Caco-2 (cell line): ENCODE measurements at regions not wholly inside any gene's neighbourhood (a gene's known extent, or its start where the extent isn't known, plus 50 kb on each side); places are given as distances from the start of the nearest gene placed in this dataset.

Experiments used
- BruUV-seq: library from RNA; stranded (reverse); fragments of 400-500 nt; replicated peaks from 2 replicates; lab custom pipeline; 2021; lab: Mats Ljungman, UMichigan
- CTCF ChIA-PET: fragments of 300-600 bp; sonication (Branson Sonifier 250); formaldehyde crosslinking; loops from one replicate; lab custom pipeline; 2022; ENCODE audit warnings: antibody characterized with exemption; lab: Charles Lee
- POLR2A ChIA-PET: fragments of 300-600 bp; sonication (Branson Sonifier 250); formaldehyde crosslinking; loops from one replicate; lab custom pipeline; 2022; ENCODE audit warnings: antibody characterized with exemption; lab: Charles Lee
- DNase-seq, 2 experiments: peaks; one replicate each; pipeline versions ENCODE4 v3.0.0 to v3.0.0-alpha.2; 2020 to 2022
- H3K27me3 ChIP-seq: replicated peaks from 2 replicates; pipeline ENCODE4 v1.6.0; 2011; ENCODE audit warnings: low read length; ENCODE audit not compliant: control insufficient read depth, insufficient read depth
- H3K36me3 ChIP-seq: 2 replicates; pipeline ENCODE4 v1.5.1; 2011; ENCODE audit warnings: low read length; ENCODE audit not compliant: control insufficient read depth, insufficient read depth
- H3K4me1 ChIP-seq: fragments of 250-450 bp; sonication (Bioruptor Pico); 2 replicates; pipeline ENCODE4 v1.5.1; 2020; ENCODE audit warnings: mild to moderate bottlenecking
- H3K4me3 ChIP-seq: 2 replicates; pipeline ENCODE4 v1.5.1; 2011; ENCODE audit warnings: low read depth, mild to moderate bottlenecking, control low read depth, low read length
- H3K9me3 ChIP-seq: fragments of 250-450 bp; sonication (Bioruptor Pico); 2 replicates; pipeline ENCODE4 v1.5.1; 2020; ENCODE audit warnings: mild to moderate bottlenecking, moderate library complexity
- H3K27ac Mint-ChIP-seq: one replicate; pipeline ENCODE4 v1.8.0; 2022; ENCODE audit warnings: mixed read lengths; ENCODE audit not compliant: unreplicated experiment
- H3K27me3 Mint-ChIP-seq: one replicate; pipeline ENCODE4 v1.8.0; 2022; ENCODE audit warnings: mixed read lengths; ENCODE audit not compliant: insufficient read depth, unreplicated experiment
- H3K36me3 Mint-ChIP-seq: one replicate; pipeline ENCODE4 v1.8.0; 2022; ENCODE audit warnings: mild to moderate bottlenecking, mixed read lengths; ENCODE audit not compliant: insufficient read depth, unreplicated experiment
- H3K4me1 Mint-ChIP-seq: one replicate; pipeline ENCODE4 v1.8.0; 2022; ENCODE audit warnings: low read depth, mixed read lengths; ENCODE audit not compliant: unreplicated experiment
- H3K4me3 Mint-ChIP-seq: one replicate; pipeline ENCODE4 v1.8.0; 2022; ENCODE audit warnings: mild to moderate bottlenecking, moderate library complexity, mixed read lengths; ENCODE audit not compliant: unreplicated experiment
- H3K9me3 Mint-ChIP-seq: one replicate; pipeline ENCODE4 v1.8.0; 2022; ENCODE audit warnings: mixed read lengths; ENCODE audit not compliant: unreplicated experiment
- intact Hi-C: fragments of 100-400 bp; cut with micrococcal nuclease; formaldehyde crosslinking; loops from one replicate; pipeline ENCODE4 v1.10.0; 2022; ENCODE audit not compliant: unreplicated experiment
- TF ChIP-seq, protein P1 (sequence below), 2 experiments: fragments of 200-600 bp in 1 of 2; IDR thresholded peaks; 1 replicate in 1 of 2; 2 replicates in 1 of 2; pipeline versions ENCODE4 v1.5.1 to v1.8.0; 2011 to 2022; ENCODE audit warnings: antibody characterized with exemption in 1 of 2, control low read depth in 1 of 2, inconsistent platforms in 1 of 2, low read depth in 1 of 2, low read length in 1 of 2, mild to moderate bottlenecking in 1 of 2, moderate library complexity in 1 of 2; ENCODE audit not compliant: insufficient read depth in 1 of 2, severe bottlenecking in 1 of 2, unreplicated experiment in 1 of 2

DNA sequence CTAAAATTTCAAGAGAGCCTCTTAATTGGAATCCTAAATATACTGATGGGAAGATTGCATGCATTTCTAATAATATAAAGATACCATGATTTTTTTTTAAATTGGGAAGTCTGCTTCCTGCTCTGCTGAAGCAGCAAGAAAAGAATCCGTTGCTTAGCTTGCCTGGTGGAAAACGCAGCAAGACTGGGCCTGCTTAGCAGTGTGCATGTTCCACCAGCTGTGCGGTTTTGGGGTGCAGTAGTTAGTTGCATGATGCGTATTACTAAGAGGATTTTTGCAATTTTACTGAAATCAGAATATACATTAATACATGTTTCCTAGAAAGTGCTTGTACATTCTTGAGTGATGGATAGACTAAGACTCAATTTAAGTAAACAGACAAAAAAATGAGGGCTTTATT lies 319.9 kb downstream of the CMPK2 start:
- Mint-ChIP-seq H3K4me3 (no peak overlapping the region), H3K27ac (no peak overlapping the region), H3K4me1 (no peaks in the 10 kb centered on the region), H3K27me3 (no peaks in the 10 kb centered on the region), H3K36me3 (no peaks in the 10 kb centered on the region), H3K9me3 (peaks cover 21% of the 10 kb centered on the region)
- DNase-seq = no peak
- Histone ChIP-seq H3K36me3 (no peaks in the 10 kb centered on the region), H3K27me3 (no peaks in the 10 kb centered on the region), H3K4me3 (no peak overlapping the region), H3K9me3 (no peaks in the 10 kb centered on the region), H3K4me1 (no peaks in the 10 kb centered on the region)
- POLR2A ChIA-PET = no interaction called here
- BruUV-seq = no TSS peak
- intact Hi-C loops = no loop called here
- CTCF ChIA-PET = no interaction called here
- TF ChIP-seq, protein P1, sequence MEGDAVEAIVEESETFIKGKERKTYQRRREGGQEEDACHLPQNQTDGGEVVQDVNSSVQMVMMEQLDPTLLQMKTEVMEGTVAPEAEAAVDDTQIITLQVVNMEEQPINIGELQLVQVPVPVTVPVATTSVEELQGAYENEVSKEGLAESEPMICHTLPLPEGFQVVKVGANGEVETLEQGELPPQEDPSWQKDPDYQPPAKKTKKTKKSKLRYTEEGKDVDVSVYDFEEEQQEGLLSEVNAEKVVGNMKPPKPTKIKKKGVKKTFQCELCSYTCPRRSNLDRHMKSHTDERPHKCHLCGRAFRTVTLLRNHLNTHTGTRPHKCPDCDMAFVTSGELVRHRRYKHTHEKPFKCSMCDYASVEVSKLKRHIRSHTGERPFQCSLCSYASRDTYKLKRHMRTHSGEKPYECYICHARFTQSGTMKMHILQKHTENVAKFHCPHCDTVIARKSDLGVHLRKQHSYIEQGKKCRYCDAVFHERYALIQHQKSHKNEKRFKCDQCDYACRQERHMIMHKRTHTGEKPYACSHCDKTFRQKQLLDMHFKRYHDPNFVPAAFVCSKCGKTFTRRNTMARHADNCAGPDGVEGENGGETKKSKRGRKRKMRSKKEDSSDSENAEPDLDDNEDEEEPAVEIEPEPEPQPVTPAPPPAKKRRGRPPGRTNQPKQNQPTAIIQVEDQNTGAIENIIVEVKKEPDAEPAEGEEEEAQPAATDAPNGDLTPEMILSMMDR (IDR thresholded peaks at IDR 0.05; ENCODE audit: insufficient read depth in 1 of 2, low read depth in 1 of 2, low read length in 1 of 2, severe bottlenecking in 1 of 2, unreplicated experiment in 1 of 2) = no peak

DNA sequence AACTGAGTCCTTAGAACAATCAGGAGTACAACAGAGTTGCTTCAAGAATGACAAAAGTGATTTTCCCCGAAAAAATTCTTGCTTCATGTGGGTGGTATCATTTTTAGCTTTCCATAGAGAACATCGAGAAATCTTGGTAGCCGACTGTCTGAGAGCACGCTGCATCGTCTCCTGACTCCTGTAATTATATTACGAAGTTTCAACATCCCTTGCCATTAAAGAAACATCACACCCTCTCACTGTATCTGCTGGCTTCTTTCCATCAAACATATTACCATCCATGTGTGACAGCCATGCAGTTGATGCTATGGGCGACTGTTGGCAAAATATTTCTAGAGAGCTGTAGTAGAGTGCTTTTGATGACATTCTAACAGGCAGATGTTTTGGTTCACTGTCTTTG lies 311.2 kb downstream of the CMPK2 start:
- POLR2A ChIA-PET = no interaction called here
- H3K4me3 ChIP-seq = no peak overlapping the region
- BruUV-seq = no TSS peak
- H3K36me3 ChIP-seq = no peaks in the 10 kb centered on the region
- H3K27ac Mint-ChIP-seq = no peak overlapping the region
- intact Hi-C loops = no loop called here
- H3K36me3 Mint-ChIP-seq = no peaks in the 10 kb centered on the region
- CTCF ChIA-PET = no interaction called here
- H3K4me3 Mint-ChIP-seq = no peak overlapping the region
- peaks cover 5% of the 10 kb centered on the region for H3K9me3 Mint-ChIP-seq
- no peaks in the 10 kb centered on the region for H3K27me3 ChIP-seq
- DNase-seq = no peak
- H3K4me1 ChIP-seq = no peaks in the 10 kb centered on the region
- TF ChIP-seq, protein P1 (IDR thresholded peaks at IDR 0.05; ENCODE audit: insufficient read depth in 1 of 2, low read depth in 1 of 2, low read length in 1 of 2, severe bottlenecking in 1 of 2, unreplicated experiment in 1 of 2) = no peak
- H3K27me3 Mint-ChIP-seq = no peaks in the 10 kb centered on the region
- no peaks in the 10 kb centered on the region for H3K4me1 Mint-ChIP-seq
- no peaks in the 10 kb centered on the region for H3K9me3 ChIP-seq

DNA sequence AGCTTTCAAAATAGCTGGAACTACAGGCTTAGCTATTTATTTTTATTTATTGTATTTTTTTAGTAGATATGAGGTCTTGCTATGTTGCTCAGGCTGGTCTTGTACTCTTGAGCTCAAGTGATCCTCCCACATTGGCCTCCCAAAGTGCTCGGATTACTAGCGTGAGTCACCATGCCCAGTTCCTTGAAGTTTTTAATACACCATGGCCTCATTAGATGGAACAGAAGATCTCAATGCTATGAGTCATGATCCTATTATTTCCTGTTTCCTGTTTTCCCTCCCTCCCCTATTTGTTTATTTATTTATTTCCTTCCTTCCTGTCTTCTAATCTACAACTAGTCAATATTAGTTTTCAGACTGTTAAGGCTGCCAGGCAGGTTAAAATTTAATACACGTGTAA lies 309.0 kb downstream of the CMPK2 start:
- Mint-ChIP-seq H3K4me1 (no peaks in the 10 kb centered on the region), H3K36me3 (no peaks in the 10 kb centered on the region), H3K27me3 (peaks cover 5% of the 10 kb centered on the region), H3K27ac (no peak overlapping the region), H3K4me3 (no peak overlapping the region), H3K9me3 (no peaks in the 10 kb centered on the region)
- Histone ChIP-seq H3K4me1 (no peaks in the 10 kb centered on the region), H3K27me3 (no peaks in the 10 kb centered on the region), H3K4me3 (no peak overlapping the region), H3K36me3 (no peaks in the 10 kb centered on the region), H3K9me3 (no peaks in the 10 kb centered on the region)
- no TSS peak for BruUV-seq
- no peak for DNase-seq
- intact Hi-C loops = no loop called here
- POLR2A ChIA-PET = no interaction called here
- CTCF ChIA-PET = no interaction called here
- TF ChIP-seq, protein P1 (IDR thresholded peaks at IDR 0.05; ENCODE audit: insufficient read depth in 1 of 2, low read depth in 1 of 2, low read length in 1 of 2, severe bottlenecking in 1 of 2, unreplicated experiment in 1 of 2) = no peak
